Calu3 (cell line): ENCODE measurements at regions not wholly inside any gene's neighbourhood (a gene's known extent, or its start where the extent isn't known, plus 50 kb on each side); places are given as distances from the start of the nearest gene placed in this dataset.

Source experiments
- BruUV-seq: library from RNA; stranded (reverse); fragments of 400-500 nt; replicated peaks from 2 replicates; lab custom pipeline; 2021; lab: Mats Ljungman, UMichigan
- CTCF ChIA-PET: fragments of 300-600 bp; sonication (Branson Sonifier 250); formaldehyde crosslinking; loops from one replicate; lab custom pipeline; 2022; ENCODE audit warnings: antibody characterized with exemption; lab: Charles Lee
- DNase-seq: peaks from one replicate; pipeline ENCODE4 v3.0.0; 2022
- H3K27ac Mint-ChIP-seq: one replicate; pipeline ENCODE4 v1.8.0; 2022; ENCODE audit warnings: mixed read lengths; ENCODE audit not compliant: unreplicated experiment
- H3K27me3 Mint-ChIP-seq: one replicate; pipeline ENCODE4 v1.8.0; 2022; ENCODE audit warnings: mixed read lengths; ENCODE audit not compliant: unreplicated experiment
- H3K36me3 Mint-ChIP-seq: one replicate; pipeline ENCODE4 v1.8.0; 2022; ENCODE audit warnings: mild to moderate bottlenecking, moderate library complexity, mixed read lengths; ENCODE audit not compliant: insufficient read depth, unreplicated experiment
- H3K4me1 Mint-ChIP-seq: one replicate; pipeline ENCODE4 v1.8.0; 2022; ENCODE audit warnings: mild to moderate bottlenecking, low read depth, mixed read lengths; ENCODE audit not compliant: unreplicated experiment
- H3K4me3 Mint-ChIP-seq: one replicate; pipeline ENCODE4 v1.8.0; 2022; ENCODE audit warnings: mild to moderate bottlenecking, low read depth, moderate library complexity, mixed read lengths; ENCODE audit not compliant: unreplicated experiment
- H3K9me3 Mint-ChIP-seq: one replicate; pipeline ENCODE4 v1.8.0; 2022; ENCODE audit warnings: low read depth, mixed read lengths; ENCODE audit not compliant: unreplicated experiment
- CTCF ChIP-seq: fragments of 200-600 bp; IDR thresholded peaks from one replicate; pipeline ENCODE4 v1.8.0; 2022; ENCODE audit warnings: antibody characterized with exemption; ENCODE audit not compliant: unreplicated experiment
- intact Hi-C: fragments of 100-400 bp; cut with micrococcal nuclease; formaldehyde crosslinking; loops from one replicate; pipeline ENCODE4 v1.10.0; 2022; ENCODE audit not compliant: unreplicated experiment

GRCh38 chr13:90094357-90094756 lies 1253.1 kb upstream of the MIR17HG start:
- H3K4me3 Mint-ChIP-seq = no peak overlapping the region
- CTCF ChIA-PET = no interaction called here

DNA sequence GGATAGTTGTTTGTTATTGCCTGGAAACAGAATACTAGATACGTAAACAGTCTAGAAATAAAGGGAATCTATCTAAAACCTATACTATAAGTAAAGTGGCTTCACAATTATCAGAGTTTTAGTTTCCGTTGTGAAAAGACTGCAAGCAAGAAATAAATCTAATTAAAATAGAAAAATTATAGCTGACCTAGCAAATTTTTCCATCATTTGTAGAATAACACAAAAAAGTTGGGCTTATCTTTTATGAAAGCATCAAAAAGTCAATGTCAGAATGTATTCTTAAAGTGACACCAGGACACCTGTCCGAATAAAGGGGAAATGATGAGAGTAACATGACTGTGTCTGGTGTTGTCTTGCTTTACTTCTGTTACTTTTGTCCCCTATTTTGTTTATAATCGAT lies 1248.9 kb upstream of the MIR17HG start:
- Mint-ChIP-seq H3K4me1 (no peaks in the 10 kb centered on the region), H3K27ac (no peak overlapping the region), H3K4me3 (no peak overlapping the region), H3K9me3 (peaks cover 2% of the 10 kb centered on the region), H3K36me3 (no peaks in the 10 kb centered on the region), H3K27me3 (no peaks in the 10 kb centered on the region)
- intact Hi-C loops = no loop called here
- BruUV-seq = no TSS peak
- CTCF ChIA-PET = no interaction called here
- no peak for DNase-seq
- TF ChIP-seq CTCF = no peak

More at GRCh38 chr13:90094357-90094756, 1253.1 kb upstream of the MIR17HG start:
- no peak for TF ChIP-seq CTCF
- Mint-ChIP-seq H3K27me3 (no peaks in the 10 kb centered on the region), H3K27ac (no peak overlapping the region), H3K4me1 (no peaks in the 10 kb centered on the region), H3K9me3 (no peaks in the 10 kb centered on the region), H3K36me3 (no peaks in the 10 kb centered on the region)
- no TSS peak for BruUV-seq
- intact Hi-C loops = no loop called here
- DNase-seq = no peak

DNA sequence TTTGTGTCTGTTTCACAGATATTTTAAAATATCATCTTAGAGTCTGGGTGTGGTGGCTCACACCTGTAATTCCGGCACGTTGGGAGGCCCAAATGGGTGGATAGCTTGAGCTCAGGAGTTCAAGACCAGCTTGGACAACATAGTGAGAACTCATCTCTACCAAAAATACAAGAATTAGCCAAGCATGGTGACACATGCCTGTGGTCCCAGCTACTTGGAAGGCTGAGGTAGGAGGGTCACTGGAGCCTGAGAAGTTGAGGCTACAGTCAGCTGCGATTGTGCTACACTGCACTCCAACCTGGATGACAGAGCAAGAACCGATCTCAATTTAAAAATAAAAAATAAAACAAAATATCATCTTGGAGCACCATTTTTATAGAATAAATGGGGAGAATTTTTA lies 1247.6 kb upstream of the MIR17HG start:
- DNase-seq = no peak
- H3K9me3 Mint-ChIP-seq = peaks cover 2% of the 10 kb centered on the region
- no peak for TF ChIP-seq CTCF
- no peak overlapping the region for H3K27ac Mint-ChIP-seq
- intact Hi-C loops = no loop called here
- no peak overlapping the region for H3K4me3 Mint-ChIP-seq
- no peaks in the 10 kb centered on the region for H3K27me3 Mint-ChIP-seq
- BruUV-seq = no TSS peak
- no peaks in the 10 kb centered on the region for H3K4me1 Mint-ChIP-seq
- CTCF ChIA-PET = no interaction called here
- H3K36me3 Mint-ChIP-seq = no peaks in the 10 kb centered on the region

- intact Hi-C loops = no loop called here
- no TSS peak for BruUV-seq
- no peak for DNase-seq
- peaks cover 2% of the 10 kb centered on the region for H3K9me3 Mint-ChIP-seq
- no peak overlapping the region for H3K4me3 Mint-ChIP-seq
- H3K27me3 Mint-ChIP-seq = no peaks in the 10 kb centered on the region
- H3K27ac Mint-ChIP-seq = no peak overlapping the region
- TF ChIP-seq CTCF = no peak
- CTCF ChIA-PET = no interaction called here
- H3K4me1 Mint-ChIP-seq = no peaks in the 10 kb centered on the region
- no peaks in the 10 kb centered on the region for H3K36me3 Mint-ChIP-seq
Measured at GRCh38 chr13:90103099-90103784, 1244.2 kb upstream of the MIR17HG start.
